Lower leg skin (tissue), 4 donors: ENCODE measurements at regions not wholly inside any gene's neighbourhood (a gene's known extent, or its start where the extent isn't known, plus 50 kb on each side); places are given as distances from the start of the nearest gene placed in this dataset.

Source experiments
- DNase-seq, 2 donors: peaks; one replicate each; pipeline ENCODE4 v3.0.0-alpha.2; 2019; ENCODE audit warnings: low spot score in 2 of 2
- H3K4me3 ChIP-seq: fragments of 200-600 bp; sonication (generic); 2 replicates; pipeline ENCODE4 v1.5.1; 2017; ENCODE audit warnings: mild to moderate bottlenecking, low read depth; ENCODE audit not compliant: poor library complexity, severe bottlenecking
- POLR2A ChIP-seq, 2 donors: fragments of 450-650 bp; IDR thresholded peaks; one replicate each; pipeline ENCODE4 v1.6.1; 2016 to 2017; ENCODE audit warnings: antibody characterized with exemption in 2 of 2, mild to moderate bottlenecking in 1 of 2, moderate library complexity in 1 of 2
- WGBS, 2 donors: methylation state at CpG; one replicate each; pipeline ENCODE4 v1.1.5; 2018; 5-methylcytosine and 5-hydroxymethylcytosine counted together
- intact Hi-C: fragments of 100-400 bp; cut with DNase I; formaldehyde crosslinking; loops from one replicate; pipeline ENCODE4 v1.15.0; 2023; ENCODE audit warnings: low total_unique reads
- TF ChIP-seq, protein P1 (sequence below), 3 donors: fragments of 450-650 bp; IDR thresholded peaks; one replicate each; pipeline ENCODE4 v1.5.1; 2016; ENCODE audit warnings: antibody characterized with exemption in 3 of 3, mild to moderate bottlenecking in 3 of 3, moderate library complexity in 2 of 3

DNA sequence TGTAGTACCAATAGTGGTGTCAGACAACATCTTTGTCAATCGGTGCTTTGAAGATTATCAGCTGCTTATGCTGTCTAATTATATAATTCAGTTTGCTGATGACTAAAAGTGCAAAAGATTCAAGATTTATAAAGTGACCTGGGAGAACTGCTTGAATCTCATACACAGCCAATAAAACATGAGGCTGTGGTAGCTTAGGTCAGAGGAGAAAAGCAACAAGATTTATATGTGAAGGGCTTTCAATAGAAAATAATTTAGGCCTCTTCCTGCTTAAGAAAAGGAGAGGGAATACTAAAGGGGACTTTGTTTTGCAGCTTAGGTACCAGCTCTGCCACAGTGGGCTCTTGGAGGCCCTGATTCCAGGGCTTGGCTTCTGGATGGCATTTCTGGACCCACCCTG, 111.0 kb upstream of the MAD2L1 start:
- TF ChIP-seq, protein P1, sequence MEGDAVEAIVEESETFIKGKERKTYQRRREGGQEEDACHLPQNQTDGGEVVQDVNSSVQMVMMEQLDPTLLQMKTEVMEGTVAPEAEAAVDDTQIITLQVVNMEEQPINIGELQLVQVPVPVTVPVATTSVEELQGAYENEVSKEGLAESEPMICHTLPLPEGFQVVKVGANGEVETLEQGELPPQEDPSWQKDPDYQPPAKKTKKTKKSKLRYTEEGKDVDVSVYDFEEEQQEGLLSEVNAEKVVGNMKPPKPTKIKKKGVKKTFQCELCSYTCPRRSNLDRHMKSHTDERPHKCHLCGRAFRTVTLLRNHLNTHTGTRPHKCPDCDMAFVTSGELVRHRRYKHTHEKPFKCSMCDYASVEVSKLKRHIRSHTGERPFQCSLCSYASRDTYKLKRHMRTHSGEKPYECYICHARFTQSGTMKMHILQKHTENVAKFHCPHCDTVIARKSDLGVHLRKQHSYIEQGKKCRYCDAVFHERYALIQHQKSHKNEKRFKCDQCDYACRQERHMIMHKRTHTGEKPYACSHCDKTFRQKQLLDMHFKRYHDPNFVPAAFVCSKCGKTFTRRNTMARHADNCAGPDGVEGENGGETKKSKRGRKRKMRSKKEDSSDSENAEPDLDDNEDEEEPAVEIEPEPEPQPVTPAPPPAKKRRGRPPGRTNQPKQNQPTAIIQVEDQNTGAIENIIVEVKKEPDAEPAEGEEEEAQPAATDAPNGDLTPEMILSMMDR (IDR thresholded peaks at IDR 0.05), result no peak
- TF ChIP-seq POLR2A (IDR thresholded peaks at IDR 0.05), result no peak
- no peak for DNase-seq
- WGBS, 2 donors, result 91 to 95% methylated on average over 1 of the region's 1 CpG
- intact Hi-C loops, result no loop called here
- no peak overlapping the region for H3K4me3 ChIP-seq

DNA sequence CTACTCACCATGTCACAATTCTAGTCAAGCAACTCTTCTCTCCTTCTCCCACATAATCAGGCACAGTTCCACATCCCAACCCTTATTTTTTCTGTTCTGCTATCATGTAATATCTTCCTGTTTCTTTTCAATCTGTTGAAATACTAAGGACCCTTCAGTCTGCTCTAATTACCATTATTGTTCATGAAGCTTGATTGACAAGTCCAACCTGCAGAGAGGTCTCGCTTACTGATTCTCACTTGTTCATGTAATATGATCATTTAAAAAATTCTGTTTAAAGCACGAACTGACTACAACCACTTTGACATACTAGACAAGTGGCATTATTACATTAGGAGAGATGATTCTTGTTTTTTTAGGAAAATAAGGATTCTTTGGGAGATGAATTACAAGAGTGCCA, 108.6 kb upstream of the MAD2L1 start:
- 77 to 80% methylated on average over 2 of the region's 2 CpGs for WGBS, 2 donors
- DNase-seq, result no peak
- TF ChIP-seq, protein P1 (IDR thresholded peaks at IDR 0.05), result no peak
- TF ChIP-seq POLR2A (IDR thresholded peaks at IDR 0.05), result no peak
- intact Hi-C loops, result no loop called here
- no peak overlapping the region for H3K4me3 ChIP-seq

DNA sequence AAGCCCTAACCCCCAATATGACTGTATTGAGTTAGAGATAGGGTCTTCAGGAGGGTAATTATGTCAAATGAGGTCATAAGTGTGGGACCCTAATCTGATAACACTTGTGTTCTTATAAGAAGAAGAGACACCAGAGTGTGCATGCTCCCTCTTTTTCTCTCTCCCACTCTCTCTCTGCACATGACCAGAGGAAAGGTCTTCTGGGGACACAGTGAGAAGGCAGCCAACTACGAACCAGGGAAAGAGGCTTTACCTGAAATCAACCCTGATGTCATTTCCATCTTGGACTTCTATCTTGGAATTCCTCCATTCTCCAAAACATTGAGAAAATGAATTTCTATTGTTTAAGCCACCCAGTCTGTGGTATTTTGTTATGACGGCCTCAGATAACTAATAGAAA, 97.2 kb upstream of the MAD2L1 start:
- no peak overlapping the region for H3K4me3 ChIP-seq
- DNase-seq, result no peak
- intact Hi-C loops, result no loop called here
- TF ChIP-seq POLR2A (IDR thresholded peaks at IDR 0.05), result no peak
- TF ChIP-seq, protein P1 (IDR thresholded peaks at IDR 0.05), result no peak
- 61 to 63% methylated on average over 2 of the region's 2 CpGs for WGBS, 2 donors

DNA sequence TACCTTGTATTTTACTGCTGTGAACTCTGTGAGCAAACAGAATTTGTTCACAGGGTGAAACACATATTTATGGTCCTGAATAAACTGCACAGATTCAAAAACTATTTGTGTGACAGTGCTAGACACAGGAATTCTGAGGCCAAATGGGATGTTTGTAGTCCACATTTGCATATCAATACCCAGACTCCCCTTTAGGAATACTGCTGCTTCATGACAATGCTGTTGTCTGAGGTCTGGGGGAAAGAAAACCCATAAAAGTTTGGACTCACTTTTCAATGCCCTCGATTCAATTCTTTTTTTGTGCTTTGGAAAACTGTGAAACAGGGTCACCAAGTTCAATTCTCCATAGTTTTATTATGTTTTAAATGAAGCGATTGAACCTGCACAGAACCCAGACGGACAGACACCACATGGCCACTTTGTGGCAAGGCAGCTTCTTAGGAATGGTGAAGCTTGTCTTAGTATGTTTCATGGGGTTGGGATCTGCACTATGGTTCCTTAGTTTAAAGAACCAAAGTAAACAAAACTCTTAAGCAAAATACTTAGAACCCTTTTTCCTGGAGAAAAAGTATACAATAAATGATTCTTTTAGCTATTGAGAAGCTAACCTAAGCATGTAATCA, 92.3 kb upstream of the MAD2L1 start:
- intact Hi-C loops, result no loop called here
- 74 to 79% methylated on average over 3 of the region's 3 CpGs for WGBS, 2 donors
- TF ChIP-seq, protein P1 (IDR thresholded peaks at IDR 0.05), result no peak
- TF ChIP-seq POLR2A (IDR thresholded peaks at IDR 0.05), result no peak
- no peak for DNase-seq
- no peak overlapping the region for H3K4me3 ChIP-seq

DNA sequence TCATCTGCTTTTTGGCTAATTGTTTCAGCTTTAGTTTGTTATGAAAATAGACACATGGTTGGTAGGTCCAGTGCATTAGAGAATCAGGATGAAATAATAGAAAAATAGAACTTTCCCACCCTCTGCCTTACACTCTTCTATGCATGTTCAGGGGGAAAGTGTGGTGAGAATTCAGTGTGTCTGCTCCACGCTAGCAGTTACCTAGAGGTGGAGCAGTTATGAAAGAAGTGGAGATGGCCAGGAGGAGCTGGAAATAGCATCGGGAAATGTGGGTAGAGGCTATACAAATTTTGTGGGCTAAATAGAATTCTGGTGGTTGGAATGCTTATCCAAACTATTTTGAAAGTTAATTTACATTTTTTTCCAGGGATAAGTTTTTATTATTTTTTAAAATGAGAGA, 91.4 kb upstream of the MAD2L1 start:
- H3K4me3 ChIP-seq, result no peak overlapping the region
- 63 to 68% methylated on average over 2 of the region's 2 CpGs for WGBS, 2 donors
- DNase-seq, result no peak
- TF ChIP-seq POLR2A (IDR thresholded peaks at IDR 0.05), result no peak
- TF ChIP-seq, protein P1 (IDR thresholded peaks at IDR 0.05), result no peak
- intact Hi-C loops, result no loop called here

DNA sequence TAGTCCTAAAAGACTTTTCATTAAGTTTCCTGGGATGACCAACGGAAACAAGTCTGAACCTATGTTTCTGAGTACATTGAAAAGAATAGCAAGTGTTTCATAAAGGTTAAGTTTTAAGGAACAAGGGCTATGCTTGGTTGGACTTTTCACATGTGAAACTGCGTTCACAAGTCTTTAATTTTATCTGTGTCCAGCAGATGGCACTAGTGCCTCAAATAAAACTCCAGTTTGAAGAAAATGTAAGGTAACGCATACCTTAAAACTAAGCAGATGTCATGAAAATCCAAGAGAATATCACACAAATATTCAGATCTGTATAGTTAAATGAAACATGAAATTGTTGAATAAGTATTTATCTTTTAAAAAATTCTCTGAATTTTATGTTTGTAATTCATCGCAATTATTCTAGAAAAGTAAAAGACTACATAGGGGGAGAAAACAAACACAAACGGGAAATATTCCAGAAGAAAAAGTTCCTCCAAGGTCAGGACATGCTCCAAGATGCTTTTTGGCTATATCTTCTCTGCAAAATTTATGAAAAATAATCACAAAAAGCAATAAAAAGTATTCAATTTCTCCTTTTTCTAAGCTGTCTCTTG, 89.6 kb upstream of the MAD2L1 start:
- TF ChIP-seq POLR2A (IDR thresholded peaks at IDR 0.05), result no peak
- TF ChIP-seq, protein P1 (IDR thresholded peaks at IDR 0.05), result no peak
- DNase-seq, result no peak
- 25% methylated on average over 5 of the region's 5 CpGs for WGBS, 2 donors
- intact Hi-C loops, result no loop called here
- no peak overlapping the region for H3K4me3 ChIP-seq
